Ascending aorta (tissue), 2 donors: ENCODE measurements at regions not wholly inside any gene's neighbourhood (a gene's known extent, or its start where the extent isn't known, plus 50 kb on each side); places are given as distances from the start of the nearest gene placed in this dataset.

Source experiments
- DNase-seq, 2 donors: peaks; one replicate each; pipeline ENCODE4 v3.0.0-alpha.2; 2019; ENCODE audit warnings: low spot score in 2 of 2
- H3K27ac ChIP-seq, 2 donors: fragments of 200-600 bp; sonication (generic); one replicate each; pipeline ENCODE4 v1.5.1; 2016 to 2017; ENCODE audit warnings: mild to moderate bottlenecking in 1 of 2
- H3K27me3 ChIP-seq: fragments of 200-600 bp; sonication (generic); one replicate; pipeline ENCODE4 v1.5.1; 2017
- H3K36me3 ChIP-seq, 2 donors: fragments of 200-600 bp; sonication (generic); one replicate each; pipeline ENCODE4 v1.5.1; 2016
- H3K4me1 ChIP-seq, 2 donors: fragments of 200-600 bp; sonication (generic); one replicate each; pipeline ENCODE4 v1.5.1; 2016 to 2017; ENCODE audit warnings: mild to moderate bottlenecking in 1 of 2
- H3K4me3 ChIP-seq, 2 donors: fragments of 200-600 bp; sonication (generic); one replicate each; pipeline ENCODE4 v1.5.1; 2016 to 2017; ENCODE audit warnings: mild to moderate bottlenecking in 1 of 2
- H3K9me3 ChIP-seq, 2 donors: fragments of 200-600 bp; sonication (generic); one replicate each; pipeline ENCODE4 v1.5.1; 2016
- intact Hi-C: fragments of 100-400 bp; cut with DNase I; formaldehyde crosslinking; loops from one replicate; pipeline ENCODE4 v1.15.1; 2023
- TF ChIP-seq, protein P1 (sequence below), 3 experiments: fragments of 200-600 bp in 2 of 3; fragments of 450-650 bp in 1 of 3; sonication (generic) in 2 of 3; IDR thresholded peaks; one replicate each; pipeline ENCODE4 v1.5.1; 2016 to 2019; ENCODE audit warnings: antibody characterized with exemption in 3 of 3, mild to moderate bottlenecking in 1 of 3, moderate library complexity in 1 of 3

DNA sequence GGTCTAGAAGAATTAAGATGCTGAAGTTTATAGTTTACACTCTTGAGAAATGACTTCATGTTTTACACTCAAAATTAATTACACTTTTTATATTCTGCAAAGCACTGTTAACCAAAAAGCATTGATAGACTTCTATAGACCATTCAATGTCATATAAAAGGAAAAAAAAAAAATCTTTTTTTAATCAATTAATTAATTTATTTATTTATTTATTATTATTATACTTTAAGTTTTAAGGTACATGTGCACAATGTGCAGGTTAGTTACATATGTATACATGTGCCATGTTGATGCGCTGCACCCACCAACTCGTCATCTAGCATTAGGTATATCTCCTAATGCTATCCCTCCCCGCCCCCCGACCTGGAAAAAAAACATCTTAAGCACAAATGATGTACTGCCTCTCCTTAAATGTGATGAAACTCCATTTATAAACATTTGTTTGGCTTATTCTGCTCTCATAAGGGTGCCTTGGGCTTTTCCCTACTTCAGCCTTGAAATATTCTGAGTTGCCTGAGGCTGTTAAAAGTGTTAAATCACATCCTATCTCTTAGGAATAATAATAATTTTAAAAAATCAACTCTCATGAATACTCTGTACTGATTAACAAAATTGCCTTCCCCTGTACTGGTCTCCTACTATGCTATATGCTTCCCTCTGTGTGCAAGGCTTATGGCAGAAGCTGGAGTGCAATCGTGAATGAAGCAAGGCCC lies 466.9 kb downstream of the SOX2 start:
- DNase-seq, result no peak
- intact Hi-C loops, result no loop called here
- Histone ChIP-seq H3K4me3 (no peak overlapping the region), H3K27me3 (no peaks in the 10 kb centered on the region), H3K36me3 (no peaks in the 10 kb centered on the region), H3K27ac (no peak overlapping the region), H3K4me1 (no peaks in the 10 kb centered on the region), H3K9me3 (no peaks in the 10 kb centered on the region)
- TF ChIP-seq, protein P1, sequence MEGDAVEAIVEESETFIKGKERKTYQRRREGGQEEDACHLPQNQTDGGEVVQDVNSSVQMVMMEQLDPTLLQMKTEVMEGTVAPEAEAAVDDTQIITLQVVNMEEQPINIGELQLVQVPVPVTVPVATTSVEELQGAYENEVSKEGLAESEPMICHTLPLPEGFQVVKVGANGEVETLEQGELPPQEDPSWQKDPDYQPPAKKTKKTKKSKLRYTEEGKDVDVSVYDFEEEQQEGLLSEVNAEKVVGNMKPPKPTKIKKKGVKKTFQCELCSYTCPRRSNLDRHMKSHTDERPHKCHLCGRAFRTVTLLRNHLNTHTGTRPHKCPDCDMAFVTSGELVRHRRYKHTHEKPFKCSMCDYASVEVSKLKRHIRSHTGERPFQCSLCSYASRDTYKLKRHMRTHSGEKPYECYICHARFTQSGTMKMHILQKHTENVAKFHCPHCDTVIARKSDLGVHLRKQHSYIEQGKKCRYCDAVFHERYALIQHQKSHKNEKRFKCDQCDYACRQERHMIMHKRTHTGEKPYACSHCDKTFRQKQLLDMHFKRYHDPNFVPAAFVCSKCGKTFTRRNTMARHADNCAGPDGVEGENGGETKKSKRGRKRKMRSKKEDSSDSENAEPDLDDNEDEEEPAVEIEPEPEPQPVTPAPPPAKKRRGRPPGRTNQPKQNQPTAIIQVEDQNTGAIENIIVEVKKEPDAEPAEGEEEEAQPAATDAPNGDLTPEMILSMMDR (IDR thresholded peaks at IDR 0.05), result no peak

DNA sequence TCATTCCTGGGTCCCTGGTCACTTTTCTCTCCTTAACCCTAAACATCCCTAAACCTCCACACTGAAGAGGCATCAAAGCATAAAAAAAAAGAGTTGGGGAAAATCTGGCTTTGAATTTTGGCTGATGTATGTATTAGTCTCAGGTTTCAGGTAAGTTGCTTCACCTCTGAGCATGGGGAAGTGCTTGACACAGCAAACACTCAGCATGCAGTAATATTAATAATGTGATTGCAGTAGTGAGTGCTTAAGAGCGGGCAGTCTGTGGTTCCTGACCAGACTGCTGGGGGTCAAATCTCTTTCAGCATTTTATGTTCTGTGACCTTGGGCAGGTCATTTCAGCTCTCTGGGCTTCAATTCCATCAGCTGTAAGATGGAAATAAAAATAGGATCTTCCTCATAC lies 467.9 kb downstream of the SOX2 start:
- no peak overlapping the region for H3K27ac ChIP-seq

DNA sequence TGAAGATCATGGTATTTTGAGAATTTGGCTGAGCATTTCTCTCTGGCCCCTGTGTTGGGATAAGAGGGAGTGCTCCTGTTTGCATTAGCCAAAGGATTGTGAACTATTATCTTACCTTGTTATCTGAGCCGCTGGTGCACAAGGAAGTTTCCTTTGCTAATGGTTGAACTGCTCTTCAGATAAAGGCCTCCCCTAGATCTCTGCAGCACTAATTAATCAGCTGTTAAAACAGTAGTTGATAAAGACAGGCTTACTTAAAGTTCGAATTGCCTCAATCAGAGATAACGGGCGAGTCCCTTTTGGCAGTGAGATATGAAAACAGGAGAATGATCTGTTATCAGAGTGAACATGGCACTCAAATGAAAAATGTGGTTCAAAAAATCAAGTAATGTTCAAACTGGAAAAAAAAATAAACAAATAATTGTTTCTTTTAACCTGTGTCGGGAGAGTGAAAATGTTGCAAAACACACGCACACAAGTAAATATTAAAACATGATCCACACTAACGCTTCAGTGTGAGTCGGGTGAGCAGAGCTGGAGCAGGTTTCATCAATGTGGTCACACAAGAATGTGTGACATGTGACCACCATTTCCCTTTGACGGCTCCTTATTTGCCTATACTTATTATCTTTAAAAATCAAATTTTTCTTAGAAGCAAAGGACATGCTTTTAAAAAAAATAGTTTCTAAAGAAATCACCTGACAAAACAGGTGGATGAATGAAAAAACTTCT lies 469.1 kb downstream of the SOX2 start:
- TF ChIP-seq, protein P1 (IDR thresholded peaks at IDR 0.05), result no peak
- Histone ChIP-seq H3K27me3 (no peaks in the 10 kb centered on the region), H3K4me1 (no peaks in the 10 kb centered on the region), H3K4me3 (no peak overlapping the region), H3K9me3 (no peaks in the 10 kb centered on the region), H3K36me3 (no peaks in the 10 kb centered on the region), H3K27ac (no peak overlapping the region)
- no peak for DNase-seq
- intact Hi-C loops, result no loop called here

More for the DNA sequence above, 467.9 kb downstream of the SOX2 start:
- Histone ChIP-seq H3K27me3 (no peaks in the 10 kb centered on the region), H3K9me3 (no peaks in the 10 kb centered on the region), H3K4me3 (no peak overlapping the region), H3K4me1 (no peaks in the 10 kb centered on the region), H3K36me3 (no peaks in the 10 kb centered on the region)
- intact Hi-C loops, result no loop called here
- TF ChIP-seq, protein P1 (IDR thresholded peaks at IDR 0.05), result no peak
- no peak for DNase-seq

DNA sequence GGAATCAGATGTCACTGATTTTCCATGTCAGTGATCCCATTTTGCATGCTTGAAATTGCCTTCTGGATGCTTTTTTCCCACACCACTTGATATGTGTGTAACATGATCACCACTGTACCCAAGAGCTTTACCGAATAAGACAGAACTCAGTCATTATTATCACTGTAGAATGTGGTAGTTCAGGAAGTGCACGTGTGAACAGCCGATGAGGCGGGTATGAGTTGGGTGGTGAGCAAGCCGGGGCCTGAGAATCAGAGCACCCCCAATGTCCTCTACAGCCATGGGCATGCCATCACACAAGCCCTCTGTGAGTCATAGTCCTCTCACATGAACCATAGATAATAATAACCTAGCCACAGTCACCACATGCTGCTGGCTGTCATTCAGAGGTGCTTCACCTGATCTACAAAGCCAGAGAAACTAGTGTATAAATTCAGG lies 470.8 kb downstream of the SOX2 start:
- intact Hi-C loops, result no loop called here
- Histone ChIP-seq H3K9me3 (no peaks in the 10 kb centered on the region), H3K4me1 (no peaks in the 10 kb centered on the region), H3K27me3 (no peaks in the 10 kb centered on the region), H3K4me3 (no peak overlapping the region), H3K27ac (no peak overlapping the region), H3K36me3 (no peaks in the 10 kb centered on the region)
- TF ChIP-seq, protein P1 (IDR thresholded peaks at IDR 0.05), result no peak
- no peak for DNase-seq

DNA sequence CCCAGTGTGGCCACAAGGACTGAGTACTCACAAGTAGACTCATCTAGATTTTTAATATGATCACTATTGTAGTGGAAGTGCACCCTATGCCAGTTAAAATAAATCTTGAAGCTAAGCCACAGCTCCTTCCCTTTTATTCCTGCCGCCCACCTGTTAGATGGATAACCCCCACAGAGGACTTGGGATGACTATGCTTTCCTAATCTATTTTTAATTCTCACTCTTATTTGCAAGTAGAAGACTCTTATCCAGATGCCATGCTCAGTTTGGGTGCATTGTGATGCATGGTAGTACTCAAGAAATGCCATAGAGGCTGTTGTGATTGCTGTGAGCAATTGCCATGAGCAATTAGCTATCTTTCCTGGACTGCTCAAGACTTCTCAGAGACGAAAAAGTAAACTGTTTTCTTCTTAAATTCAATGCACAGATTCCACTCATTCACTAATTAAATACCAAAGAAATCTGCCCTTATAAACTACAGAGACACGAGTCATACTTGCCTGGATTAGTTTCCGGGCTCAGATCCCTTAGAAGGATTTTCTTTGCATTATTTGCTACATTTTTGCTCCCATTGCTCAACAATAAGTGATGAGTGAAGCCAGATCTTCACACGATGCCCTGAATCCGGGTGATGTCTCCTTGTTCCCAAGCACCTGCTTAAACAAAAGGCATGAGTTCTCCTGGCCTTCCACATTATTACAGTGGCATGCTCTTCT lies 472.1 kb downstream of the SOX2 start:
- no peaks in the 10 kb centered on the region for H3K9me3 ChIP-seq
- H3K27me3 ChIP-seq, result no peaks in the 10 kb centered on the region
- DNase-seq, result no peak
- H3K4me1 ChIP-seq, result no peaks in the 10 kb centered on the region
- intact Hi-C loops, result no loop called here
- no peak overlapping the region for H3K27ac ChIP-seq
- TF ChIP-seq, protein P1 (IDR thresholded peaks at IDR 0.05), result no peak
- no peak overlapping the region for H3K4me3 ChIP-seq
- H3K36me3 ChIP-seq, result no peaks in the 10 kb centered on the region
